Activated T-cell treated with anti-CD3 and anti-CD28 coated beads for 24 hours (primary cell): ENCODE measurements at regions not wholly inside any gene's neighbourhood (a gene's known extent, or its start where the extent isn't known, plus 50 kb on each side); places are given as distances from the start of the nearest gene placed in this dataset.

Experiments
- DNase-seq: peaks from one replicate; pipeline ENCODE4 v3.0.0-alpha.2; 2020; ENCODE audit warnings: low read depth

GRCh38 chr4:111596491-111596890 is 548.8 kb upstream of the FAM241A start:
- no peak for DNase-seq

DNA sequence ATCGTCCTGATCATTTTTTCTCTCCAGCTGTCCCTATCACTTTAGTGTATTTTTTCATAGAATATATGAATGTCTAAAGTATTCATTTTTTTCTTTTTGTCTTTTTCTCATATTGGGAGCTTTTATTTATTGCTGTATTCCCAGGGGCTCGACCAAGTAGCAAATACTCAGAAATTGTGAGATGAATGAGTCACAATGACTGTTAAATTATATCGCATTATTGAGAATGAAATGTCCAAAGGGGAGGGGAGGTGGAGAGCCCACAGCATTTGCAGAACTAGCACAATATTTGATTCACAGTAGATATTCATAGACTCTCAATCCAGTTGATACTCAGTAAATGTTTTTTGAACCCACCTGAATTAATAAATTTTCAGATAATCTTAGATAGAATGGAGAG is 543.6 kb upstream of the FAM241A start:
- DNase-seq = no peak

- DNase-seq = no peak
Observed at GRCh38 chr4:111602848-111603247, 542.4 kb upstream of the FAM241A start.

DNA sequence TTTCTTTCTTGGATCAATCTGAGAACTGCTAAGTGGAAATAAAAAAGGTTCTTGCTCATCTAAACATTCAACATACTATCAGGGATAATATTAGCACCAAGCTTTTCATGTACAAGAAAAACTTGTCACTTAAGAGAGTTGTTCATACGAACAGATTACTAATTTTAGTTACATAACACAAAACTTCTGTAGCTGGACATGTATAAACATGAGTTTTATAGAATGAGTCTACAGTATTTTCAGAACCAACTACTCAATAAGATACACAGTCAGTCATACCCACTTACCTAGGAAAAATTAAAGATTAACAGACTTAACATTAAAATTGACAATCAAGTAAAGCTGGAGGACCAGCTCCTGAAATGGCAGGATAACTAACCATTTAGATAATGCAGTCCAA is 540.1 kb upstream of the FAM241A start:
- DNase-seq = no peak

DNA sequence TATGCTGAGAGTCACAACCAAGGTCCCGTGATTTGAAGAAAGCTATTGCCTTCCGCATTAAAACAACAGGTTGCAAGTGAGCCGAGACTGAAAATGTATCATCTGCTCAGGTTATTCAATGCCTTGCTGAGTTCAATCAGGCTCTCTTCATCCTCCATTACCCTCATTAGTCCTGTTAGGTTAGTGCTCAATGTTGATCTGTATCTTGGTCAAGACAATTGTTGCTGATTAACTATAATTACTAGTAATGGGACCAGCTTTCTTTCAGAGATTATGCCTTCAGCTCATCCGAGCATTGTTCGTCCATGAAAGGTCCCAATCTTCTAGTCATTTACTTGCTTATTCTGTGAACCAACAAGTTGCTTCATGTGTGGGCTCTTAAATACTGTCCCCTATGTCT is 534.6 kb upstream of the FAM241A start:
- no peak for DNase-seq

DNA sequence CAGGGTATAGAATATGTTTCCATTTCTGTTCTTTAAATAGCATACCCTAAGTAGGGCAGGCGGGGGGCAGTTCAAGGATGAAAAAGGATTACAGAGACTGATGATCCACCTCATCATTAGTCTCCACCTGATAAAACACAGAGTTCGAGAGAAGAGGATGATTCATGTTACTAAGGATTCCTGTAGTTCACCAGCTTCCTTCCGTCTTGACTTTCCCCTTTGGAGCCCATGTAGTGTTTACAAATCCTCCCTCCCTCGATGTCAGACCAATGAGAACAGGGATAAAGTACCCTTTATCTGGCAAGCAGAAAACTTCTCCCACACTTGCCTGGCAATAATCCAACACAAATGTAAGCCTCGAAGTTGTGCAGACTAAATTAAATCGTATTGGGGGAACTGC is 526.3 kb upstream of the FAM241A start:
- DNase-seq = no peak

GRCh38 chr4:111628437-111628836 is 516.8 kb upstream of the FAM241A start:
- no peak for DNase-seq

DNA sequence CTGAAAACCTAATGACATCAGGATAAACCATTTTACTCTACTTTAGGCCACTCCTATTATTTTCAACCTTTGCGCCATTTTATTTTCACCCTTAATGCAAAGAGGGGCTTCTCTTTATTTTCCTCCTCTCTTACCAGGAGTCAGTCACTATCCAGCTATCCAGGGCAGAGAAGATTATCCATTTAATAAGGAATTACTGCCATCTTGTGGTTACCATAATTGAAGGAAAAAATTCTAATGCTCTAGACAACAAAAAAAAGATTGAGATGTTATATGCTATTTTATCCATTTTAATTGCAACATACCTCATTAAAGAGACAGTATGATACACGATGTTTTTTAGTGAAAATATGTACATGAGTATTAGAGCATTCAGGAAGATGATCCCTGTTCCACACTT is 514.5 kb upstream of the FAM241A start:
- no peak for DNase-seq

- no peak for DNase-seq
Observed at GRCh38 chr4:111631215-111631999, 513.8 kb upstream of the FAM241A start.

GRCh38 chr4:111632641-111633151 is 512.6 kb upstream of the FAM241A start:
- DNase-seq = no peak

DNA sequence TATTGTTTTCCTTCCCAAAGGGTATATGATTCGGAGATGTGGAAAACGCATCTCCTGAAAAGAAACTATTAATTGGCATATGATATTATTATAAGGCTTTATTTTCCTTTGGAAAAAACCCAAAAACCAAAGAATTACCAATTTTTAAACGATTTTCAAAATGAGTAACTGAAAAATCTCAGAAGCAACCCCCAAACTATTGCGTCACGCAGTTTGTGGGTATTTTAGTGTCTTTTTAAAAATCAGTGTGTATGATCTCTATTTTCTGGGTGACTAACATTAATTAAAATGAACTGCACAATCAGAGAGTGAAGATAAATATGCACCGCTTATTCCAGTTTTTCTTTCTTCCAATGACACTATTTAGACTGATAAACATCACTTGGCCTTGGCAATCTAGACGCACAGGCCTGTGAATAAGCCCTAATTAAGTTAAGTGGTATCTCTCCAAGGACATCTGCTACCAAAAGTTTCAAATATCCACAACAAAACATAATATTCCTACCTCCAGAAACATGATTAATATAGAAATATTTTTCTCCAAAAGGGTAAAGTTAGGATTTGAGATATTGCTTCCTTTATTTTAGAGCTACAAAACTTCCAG is 511.5 kb upstream of the FAM241A start:
- no peak for DNase-seq

GRCh38 chr4:111635646-111636045 is 509.6 kb upstream of the FAM241A start:
- DNase-seq = no peak

GRCh38 chr4:111636961-111637585 is 508.2 kb upstream of the FAM241A start:
- no peak for DNase-seq

DNA sequence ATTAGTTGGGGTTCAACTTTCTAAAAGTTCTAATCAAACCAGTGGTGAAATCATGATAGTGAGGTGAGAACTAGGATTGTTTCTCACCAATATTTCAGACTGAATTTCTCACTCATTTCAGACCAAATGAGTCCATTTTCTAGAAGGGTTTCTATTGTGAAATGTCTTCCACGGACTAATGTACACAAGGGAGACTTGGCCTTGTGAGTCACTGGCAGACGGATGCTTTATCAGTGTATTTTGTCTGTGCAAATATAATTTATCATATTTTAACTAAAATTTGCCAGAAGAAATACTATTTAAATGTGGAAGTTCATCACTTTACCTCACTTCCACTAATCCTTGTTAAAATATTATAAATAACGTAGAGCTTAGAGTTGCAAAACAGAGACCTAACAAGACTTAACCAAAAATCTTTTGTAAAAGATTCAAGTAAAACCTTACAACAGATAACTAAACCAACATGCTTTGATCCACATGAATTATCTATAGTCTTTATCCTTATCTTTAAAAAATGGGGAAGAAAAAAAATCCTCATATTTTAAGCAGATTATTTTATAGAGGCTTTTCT is 506.0 kb upstream of the FAM241A start:
- DNase-seq = no peak

DNA sequence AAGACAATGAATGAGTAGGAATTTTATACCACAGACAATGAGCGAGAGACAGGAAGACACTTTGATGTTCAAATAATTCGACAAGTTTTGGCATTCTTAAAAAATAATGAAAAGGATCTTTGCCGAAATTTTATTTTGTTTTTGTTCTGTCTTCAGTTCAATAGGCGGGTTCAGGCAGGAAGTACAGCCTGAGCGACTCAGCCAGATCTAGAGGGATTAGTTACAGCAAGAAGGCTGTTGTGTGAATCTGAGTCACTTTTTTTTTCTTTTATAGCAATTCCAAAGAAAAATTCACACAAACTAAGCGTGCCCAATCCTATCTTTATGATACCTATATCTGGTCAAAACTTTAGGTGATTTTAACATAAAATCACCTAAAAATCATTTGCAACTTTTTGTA is 505.4 kb upstream of the FAM241A start:
- DNase-seq = no peak

GRCh38 chr4:111641813-111642579 is 503.3 kb upstream of the FAM241A start:
- peak; percentile 1 for DNase-seq

DNA sequence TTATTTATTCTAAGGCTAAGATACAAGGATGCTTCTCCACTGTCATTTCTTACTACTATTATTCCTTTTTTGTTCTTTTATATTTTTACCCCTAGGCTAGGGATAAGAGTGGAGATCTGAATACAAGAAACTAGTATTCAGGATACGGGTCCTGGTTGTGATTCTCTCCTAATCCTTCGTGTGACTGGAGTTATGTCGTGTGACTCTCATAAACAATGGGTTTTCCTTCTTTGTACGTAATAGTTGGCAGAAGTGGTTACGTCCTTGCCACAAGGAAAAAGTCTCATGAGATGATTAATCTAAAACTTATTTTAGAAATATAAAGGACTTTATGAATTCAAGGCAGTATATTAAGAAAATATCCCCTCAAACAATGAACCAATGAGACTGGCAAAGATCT is 497.2 kb upstream of the FAM241A start:
- DNase-seq = no peak

DNA sequence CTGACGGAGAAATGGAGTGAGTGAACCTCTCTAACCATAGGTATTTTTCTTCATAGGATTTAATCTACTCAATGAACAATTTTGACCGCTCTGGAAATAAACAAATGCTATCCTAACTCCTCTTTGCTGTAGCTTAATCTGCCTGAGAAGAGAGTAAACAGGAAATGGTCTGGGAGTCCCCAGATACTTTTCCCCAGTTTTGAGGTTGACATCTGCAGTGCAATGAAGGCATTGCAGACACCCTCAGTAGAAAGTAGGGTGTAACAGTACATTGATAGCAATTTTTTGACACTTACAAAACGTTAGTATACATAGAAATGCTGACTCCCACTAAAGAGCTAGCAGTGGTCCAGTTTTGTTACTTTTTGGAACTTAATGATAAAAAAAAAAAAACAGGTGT is 495.9 kb upstream of the FAM241A start:
- no peak for DNase-seq

DNA sequence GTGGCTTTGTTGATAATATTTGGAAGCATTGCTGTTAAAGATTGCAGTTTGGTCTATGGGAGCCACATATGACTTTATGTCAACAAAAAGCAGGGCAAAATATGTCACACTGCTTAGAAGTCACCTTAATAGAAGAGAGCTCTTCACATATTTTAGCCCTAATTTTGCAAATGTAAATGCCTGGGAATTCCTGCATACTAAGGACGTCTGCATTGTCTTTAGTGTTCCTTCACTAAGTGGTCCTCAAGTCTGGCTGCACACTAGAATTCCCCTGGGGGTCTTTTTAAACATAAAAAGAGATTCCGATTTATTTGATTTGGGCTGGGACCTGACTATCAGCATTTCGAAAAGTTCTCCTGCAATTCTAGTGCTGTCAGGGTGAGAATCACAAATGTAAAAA is 495.1 kb upstream of the FAM241A start:
- no peak for DNase-seq

DNA sequence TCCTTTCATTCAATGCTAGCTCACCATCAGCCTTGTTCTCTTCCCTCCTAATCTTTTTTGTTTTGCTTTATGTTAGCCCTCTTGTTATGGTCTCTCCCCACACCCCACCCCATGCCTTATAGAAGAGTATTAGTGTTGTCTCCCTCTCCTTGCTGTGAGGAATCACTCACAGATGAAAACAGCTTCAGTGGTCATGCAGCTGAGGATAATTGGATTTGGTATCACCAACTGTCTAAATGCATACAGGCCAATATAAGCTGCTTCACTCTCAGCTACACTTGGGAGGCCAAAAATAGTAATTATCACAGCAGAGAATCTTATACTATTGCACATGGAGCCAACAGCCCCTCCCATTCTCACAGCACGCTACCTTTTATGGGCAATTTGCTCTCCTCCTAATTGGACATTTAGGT is 494.6 kb upstream of the FAM241A start:
- no peak for DNase-seq

GRCh38 chr4:111652236-111652635 is 493.0 kb upstream of the FAM241A start:
- DNase-seq = no peak

- no peak for DNase-seq
Observed at GRCh38 chr4:111652986-111653385, 492.3 kb upstream of the FAM241A start.
